K562 (cell line): ENCODE measurements at regions not wholly inside any gene's neighbourhood (a gene's known extent, or its start where the extent isn't known, plus 50 kb on each side); places are given as distances from the start of the nearest gene placed in this dataset.

Experiments used
- CEBPB ChIP-seq: fragments of 450-650 bp; IDR thresholded peaks from 2 replicates; pipeline ENCODE4 v1.6.1; 2016; ENCODE audit warnings: missing genetic modification characterization, missing compliant biosample characterization
- E2F4 ChIP-seq: sonication (generic); formaldehyde crosslinking; IDR thresholded peaks from 2 replicates; pipeline ENCODE4 v1.8.0; 2022; ENCODE audit warnings: mild to moderate bottlenecking, low read depth, missing genetic modification reagents
- FIP1L1 ChIP-seq: fragments of 200-400 bp; formaldehyde crosslinking; IDR thresholded peaks from 2 replicates; pipeline ENCODE4 v1.6.1; 2018; ENCODE audit warnings: mild to moderate bottlenecking, low read depth, low read length; ENCODE audit not compliant: poor library complexity, severe bottlenecking
- JUN ChIP-seq, 2 experiments: sonication (generic) in 1 of 2; formaldehyde crosslinking in 1 of 2; IDR thresholded peaks; 2 replicates each; pipeline versions ENCODE4 v1.6.1 to v1.8.0; 2012 to 2022; ENCODE audit warnings: borderline replicate concordance in 2 of 2, mild to moderate bottlenecking in 2 of 2, improper control_type of control experiment in 1 of 2, low read depth in 1 of 2, low read length in 1 of 2, missing genetic modification reagents in 1 of 2
- NEUROD1 ChIP-seq: fragments of 150-350 bp; IDR thresholded peaks from 2 replicates; pipeline ENCODE4 v1.6.1; 2014; ENCODE audit warnings: borderline replicate concordance, low read length, low read depth; ENCODE audit not compliant: partially characterized antibody
- NFXL1 ChIP-seq: fragments of 450-650 bp; formaldehyde crosslinking; IDR thresholded peaks from 2 replicates; pipeline ENCODE4 v1.4.0; 2021; ENCODE audit warnings: mild to moderate bottlenecking
- PHF8 ChIP-seq: fragments of 200-600 bp; sonication (generic); IDR thresholded peaks from 2 replicates; pipeline ENCODE4 v1.6.1; 2012; ENCODE audit warnings: mixed run types, mild to moderate bottlenecking, inconsistent platforms, low read length, moderate library complexity, borderline replicate concordance
- SIN3A ChIP-seq, 2 experiments: fragments of 150-350 bp in 1 of 2; IDR thresholded peaks; 2 replicates each; pipeline ENCODE4 v1.6.1; 2011 to 2016; ENCODE audit warnings: borderline replicate concordance in 2 of 2, low read depth in 2 of 2, low read length in 2 of 2, mild to moderate bottlenecking in 2 of 2, moderate library complexity in 2 of 2; ENCODE audit not compliant: control insufficient read depth in 1 of 2
- USF2 ChIP-seq: sonication (generic); formaldehyde crosslinking; IDR thresholded peaks from 2 replicates; pipeline ENCODE4 v1.5.0; 2020; ENCODE audit warnings: missing genetic modification reagents
- ZBTB8A ChIP-seq: fragments of 450-650 bp; IDR thresholded peaks from 2 replicates; pipeline ENCODE4 v1.6.1; 2018; ENCODE audit warnings: mild to moderate bottlenecking, moderate library complexity; ENCODE audit not compliant: partially characterized antibody
- ZFPM2 ChIP-seq: fragments of 250-450 bp; sonication (Bioruptor Pico); IDR thresholded peaks from 2 replicates; pipeline ENCODE4 v1.5.1; 2022; ENCODE audit warnings: mild to moderate bottlenecking
- ZNF133 ChIP-seq: fragments of 250-450 bp; sonication (Bioruptor Pico); IDR thresholded peaks from 2 replicates; pipeline ENCODE4 v1.4.0; 2020; ENCODE audit warnings: mild to moderate bottlenecking
- ZNF592 ChIP-seq: fragments of 450-650 bp; IDR thresholded peaks from 2 replicates; pipeline ENCODE4 v1.6.1; 2017; ENCODE audit warnings: antibody characterized with exemption, mild to moderate bottlenecking

- TF ChIP-seq ZNF133 (CRISPR knock-in tag) (no peak), USF2 (CRISPR knock-in tag) (no peak), NFXL1 (CRISPR knock-in tag) (no peak), ZBTB8A (no peak), PHF8 (no peak), ZNF592 (no peak), ZFPM2 (CRISPR knock-in tag) (no peak), JUN (IDR thresholded peaks at IDR 0.05; ENCODE audit: borderline replicate concordance, low read depth, low read length) (no peak), JUN (CRISPR knock-in tag; IDR thresholded peaks at IDR 0.05; ENCODE audit: borderline replicate concordance) (no peak), SIN3A (IDR thresholded peaks at IDR 0.05; ENCODE audit: borderline replicate concordance in 2 of 2, control insufficient read depth in 1 of 2, low read depth in 2 of 2, low read length in 2 of 2) (no peak), NEUROD1 (no peak), CEBPB (tag) (no peak), E2F4 (CRISPR knock-in tag) (no peak), FIP1L1 (no peak)
Measured at GRCh38 chr12:104855599-104855998, 102.5 kb downstream of the SLC41A2 start.
